Activated CD4-positive, alpha-beta T cell treated with anti-CD3 and anti-CD28 coated beads, Interleukin-2, amount 50 U/mL, for 4 hours (primary cell): ENCODE measurements at regions not wholly inside any gene's neighbourhood (a gene's known extent, or its start where the extent isn't known, plus 50 kb on each side); places are given as distances from the start of the nearest gene placed in this dataset.

Experiments used
- DNase-seq, 2 experiments: peaks; one replicate each; pipeline ENCODE4 v3.0.0-alpha.2; 2020

DNA sequence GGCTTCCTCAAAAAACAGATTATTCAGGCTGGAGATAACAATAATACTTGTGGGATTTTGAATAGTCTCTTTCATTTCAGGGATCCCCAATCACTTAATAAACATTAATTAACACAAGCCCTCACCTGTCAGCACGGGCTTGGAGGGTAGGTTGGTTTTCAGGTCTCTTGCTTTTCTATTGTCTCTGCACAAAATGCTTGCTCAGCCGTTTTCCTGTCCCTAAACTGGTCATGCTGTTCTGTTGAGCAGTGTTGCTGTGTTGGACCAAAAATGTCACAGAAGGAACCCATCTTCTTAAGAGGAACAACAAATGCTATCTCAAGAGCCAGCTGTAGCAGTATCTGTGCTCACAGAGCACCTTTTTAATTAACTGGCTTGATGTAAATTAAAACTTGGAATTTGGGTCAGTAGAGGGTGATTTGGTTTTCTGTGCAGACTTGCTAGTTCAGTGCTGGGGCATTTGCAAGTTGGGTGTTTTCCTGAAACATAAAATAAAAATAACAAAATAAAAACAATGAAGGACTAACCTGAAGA lies 231.8 kb upstream of the CRY1 start:
- no peak for DNase-seq

DNA sequence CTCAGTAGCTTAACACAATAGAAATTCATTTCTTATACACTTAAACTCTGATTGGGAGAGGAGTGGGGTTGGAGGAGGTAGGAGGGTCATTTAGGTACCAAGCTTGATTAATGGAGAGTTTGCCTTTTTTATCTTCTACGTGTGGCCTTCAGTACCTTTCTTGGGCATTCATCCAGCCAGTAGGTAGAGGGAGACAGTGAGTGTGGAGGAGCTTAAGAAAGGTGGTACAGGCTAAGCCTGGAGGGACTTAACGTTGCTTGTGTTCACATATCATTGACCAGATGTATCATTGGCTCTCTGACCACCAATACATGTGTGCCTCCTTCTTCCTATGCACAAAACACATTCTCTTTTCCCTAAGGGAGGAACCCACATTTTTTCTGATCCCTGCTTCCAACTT lies 232.9 kb upstream of the CRY1 start:
- DNase-seq, result no peak

DNA sequence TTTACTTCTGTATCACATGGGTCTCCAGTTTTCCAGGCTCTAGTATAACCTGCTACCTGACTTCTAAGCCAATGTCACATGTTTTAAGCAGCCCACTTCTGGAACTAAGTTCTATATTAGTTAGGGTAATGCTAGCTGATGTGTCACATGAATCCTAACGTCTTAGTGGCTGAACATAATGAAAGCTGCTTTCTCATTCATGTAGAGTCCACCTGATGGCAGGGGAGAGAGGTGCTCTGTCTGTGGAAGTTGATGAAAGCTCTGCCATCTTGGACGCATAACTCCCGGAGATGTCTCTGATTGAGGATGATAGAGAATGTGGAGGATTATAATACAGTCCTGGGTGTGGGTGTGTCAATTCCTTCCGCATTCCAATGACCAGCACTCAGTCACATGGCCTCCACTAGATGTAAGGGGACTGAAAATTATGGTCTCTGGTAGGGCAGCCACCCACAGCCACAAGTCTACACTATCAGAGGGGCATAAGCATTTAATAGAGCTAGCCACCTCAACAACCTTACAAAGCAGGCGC lies 234.4 kb upstream of the CRY1 start:
- DNase-seq, result no peak

DNA sequence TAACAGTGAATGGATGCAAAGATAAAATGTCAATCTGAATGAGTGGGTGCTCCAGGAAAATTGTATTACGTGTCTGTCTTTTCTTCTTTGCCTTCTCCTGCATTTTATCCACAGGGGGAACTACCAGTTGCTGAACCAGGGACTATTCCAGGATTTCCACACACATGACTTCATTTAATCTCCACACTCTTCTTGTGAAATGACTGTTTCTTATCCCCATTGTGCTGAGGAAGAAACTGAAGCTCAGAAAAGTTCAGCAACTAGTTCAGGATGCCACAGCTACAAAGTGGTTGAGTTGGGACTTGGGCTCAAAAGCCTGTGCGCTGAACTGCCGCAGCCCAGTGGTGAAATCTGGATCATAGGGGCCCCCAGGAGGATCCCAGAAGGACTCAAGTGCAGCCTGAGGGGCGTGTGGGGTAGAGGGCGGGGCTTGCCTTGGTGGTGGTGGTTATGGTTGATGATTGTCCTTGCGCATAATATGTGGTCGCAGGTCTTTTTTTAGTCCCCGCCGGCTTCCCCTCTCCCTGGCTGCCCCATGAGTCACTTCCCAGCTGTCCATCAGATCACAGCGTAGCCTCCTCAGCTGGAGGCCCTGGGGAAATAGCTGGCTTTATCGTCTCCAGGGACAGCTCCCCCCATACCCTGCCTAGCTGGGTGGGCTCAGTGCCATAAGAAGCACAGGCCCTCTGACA lies 235.2 kb upstream of the CRY1 start:
- no peak for DNase-seq

DNA sequence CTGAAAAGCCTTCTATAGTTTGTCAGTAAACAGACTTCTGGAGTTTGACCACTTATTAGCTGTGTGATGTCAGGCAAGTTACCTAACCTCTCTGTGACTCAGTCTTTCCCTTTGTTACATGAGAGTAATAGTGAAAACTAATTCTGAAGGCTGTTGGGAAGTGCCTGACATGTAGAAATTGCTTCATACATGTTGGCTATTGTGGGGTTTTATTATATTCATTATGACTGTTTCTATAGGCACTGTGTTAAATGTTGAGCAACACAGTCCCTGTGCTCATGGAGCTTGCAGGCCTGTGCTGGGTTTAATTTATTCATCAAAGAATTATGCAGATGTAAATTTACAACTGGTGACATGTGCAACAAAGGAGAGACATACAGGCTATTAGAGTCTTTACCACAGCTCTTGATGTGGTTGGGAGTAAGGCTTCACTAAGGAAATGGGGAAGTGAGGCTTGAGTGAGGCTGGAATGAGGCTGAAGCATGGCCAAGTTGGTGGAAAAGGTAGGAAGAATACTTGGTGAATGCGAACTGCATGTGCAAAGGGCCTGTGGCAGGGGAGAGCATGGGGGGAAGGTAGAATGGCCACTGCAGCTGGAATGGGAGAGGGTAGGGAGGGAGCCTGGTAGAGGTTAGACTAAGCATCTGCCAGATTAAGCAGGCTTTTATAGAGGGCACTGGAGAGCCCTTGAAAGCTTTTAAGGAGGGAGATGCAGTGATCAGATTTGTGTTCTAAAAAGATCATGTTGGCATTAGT lies 236.4 kb upstream of the CRY1 start:
- DNase-seq, result no peak

DNA sequence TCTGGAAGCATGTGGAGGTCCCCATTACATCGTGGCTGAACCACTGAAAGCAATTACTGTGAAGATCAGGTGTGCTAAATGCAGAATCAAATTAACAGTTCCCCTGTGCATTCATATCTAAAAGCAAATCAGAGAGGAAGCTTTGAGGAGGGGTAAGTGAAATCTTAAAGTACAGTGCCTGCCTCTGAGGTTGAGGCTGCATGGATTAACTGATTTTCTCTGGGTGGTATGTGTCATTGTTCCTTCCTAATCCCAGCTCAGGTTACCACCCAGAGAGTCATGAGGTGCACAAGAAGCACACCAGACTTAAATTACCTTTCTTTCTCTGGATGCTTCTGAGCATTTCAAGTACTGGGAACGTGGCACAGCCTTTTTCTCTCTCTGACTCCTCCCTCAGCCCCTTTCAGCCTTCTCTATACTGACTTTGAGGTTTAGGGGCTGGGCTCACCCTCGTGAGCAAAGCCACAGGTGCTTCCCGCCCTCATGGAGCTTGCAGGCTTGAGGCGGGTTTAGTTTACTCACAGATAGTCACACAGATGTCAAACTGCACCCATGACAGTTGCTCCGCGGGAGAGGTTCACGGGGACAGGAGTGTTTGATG lies 237.6 kb upstream of the CRY1 start:
- DNase-seq, result no peak

DNA sequence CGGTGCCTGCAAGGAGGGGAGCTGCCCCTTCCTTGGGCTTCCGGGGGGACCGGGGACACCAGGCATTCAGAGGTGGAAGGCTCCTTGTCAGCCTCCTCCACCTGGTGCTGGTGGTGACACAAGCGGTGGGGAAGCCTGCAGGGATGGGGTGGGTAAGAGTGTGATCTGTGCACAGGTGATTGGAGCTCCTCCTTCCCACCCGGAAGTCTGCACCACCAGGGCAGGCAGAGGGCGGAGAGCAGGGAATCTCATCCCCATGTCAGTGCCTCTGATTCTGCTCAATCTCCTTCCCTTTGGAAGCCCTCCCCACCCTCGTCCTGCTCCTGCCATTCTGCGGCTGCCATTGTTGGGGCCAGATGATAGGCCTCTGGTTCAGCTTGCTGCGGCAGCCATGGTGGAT lies 238.1 kb upstream of the CRY1 start:
- DNase-seq, result no peak

DNA sequence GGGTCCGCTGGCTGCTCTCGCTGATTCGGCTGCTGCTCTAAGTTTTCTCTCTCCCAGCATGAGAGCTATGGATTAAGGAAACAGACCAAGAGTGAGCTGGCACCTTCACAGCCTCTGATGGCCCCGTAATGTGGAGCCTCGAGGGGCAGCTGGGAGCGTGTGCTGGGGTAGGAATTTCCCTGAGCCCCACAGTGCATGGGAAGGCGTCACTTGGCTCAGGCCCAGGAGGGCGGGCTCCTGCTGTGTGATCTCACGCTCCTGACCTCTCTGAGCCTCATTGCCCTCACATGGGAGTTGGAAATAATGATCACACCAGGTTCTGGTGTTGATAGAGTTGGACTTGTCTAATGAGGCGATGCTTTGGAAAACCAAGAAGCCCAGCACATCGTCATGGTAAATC lies 238.6 kb upstream of the CRY1 start:
- DNase-seq, result no peak

DNA sequence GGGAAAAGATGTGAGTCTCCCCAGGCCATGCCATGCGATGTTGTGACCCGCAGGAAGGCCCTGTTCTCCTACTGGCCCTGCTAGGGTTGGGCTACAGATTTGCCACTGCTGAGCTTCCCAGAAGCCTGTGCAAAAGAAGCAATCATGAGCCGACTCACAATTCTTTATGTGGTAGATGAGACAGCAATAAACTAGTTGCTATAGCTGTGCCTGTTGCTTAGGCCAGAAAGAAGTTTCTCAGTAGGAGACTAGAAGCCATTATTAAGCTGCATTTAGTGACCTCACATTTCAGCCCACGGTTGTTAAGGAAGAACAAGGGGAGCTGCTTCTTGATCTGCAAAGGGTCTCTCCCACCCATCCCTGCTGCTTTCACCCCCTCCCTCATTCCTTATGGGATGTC lies 239.4 kb upstream of the CRY1 start:
- DNase-seq, result no peak

DNA sequence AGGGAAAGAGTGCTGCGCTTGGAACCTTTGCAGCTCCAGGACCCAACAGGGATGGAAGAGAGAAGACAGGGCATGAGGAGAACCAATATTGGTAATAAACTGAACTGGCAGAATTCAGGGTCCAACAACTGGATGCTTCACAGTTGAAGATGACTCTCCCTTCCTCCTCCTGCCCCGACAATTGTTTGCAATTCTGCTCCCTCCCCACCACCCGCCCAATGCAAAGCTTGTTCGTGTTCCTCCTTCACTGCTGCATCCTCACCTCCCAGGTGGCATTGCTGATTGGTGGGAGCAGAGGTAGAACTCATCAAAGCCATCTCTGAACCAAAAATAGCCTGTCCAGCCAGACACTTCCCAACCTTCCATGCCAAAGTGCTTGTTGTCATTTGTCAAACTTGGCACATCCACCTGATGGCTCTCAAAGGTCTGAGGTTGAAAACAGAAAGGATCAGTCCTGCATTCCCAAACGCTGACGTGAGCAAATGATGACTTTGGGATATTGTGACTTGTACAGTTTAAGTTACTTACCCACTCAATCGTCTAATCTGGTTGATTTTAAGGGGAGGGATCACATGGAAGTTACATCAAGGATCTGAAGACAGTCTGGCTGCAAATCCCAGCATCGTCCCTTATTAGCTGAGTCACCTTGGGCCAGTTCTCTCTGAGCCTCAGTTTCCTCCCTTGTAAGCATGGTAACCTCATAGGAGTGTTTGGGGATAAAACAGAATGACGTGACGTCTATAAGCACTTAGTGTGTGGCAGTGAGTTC lies 242.6 kb upstream of the CRY1 start:
- DNase-seq, result no peak

DNA sequence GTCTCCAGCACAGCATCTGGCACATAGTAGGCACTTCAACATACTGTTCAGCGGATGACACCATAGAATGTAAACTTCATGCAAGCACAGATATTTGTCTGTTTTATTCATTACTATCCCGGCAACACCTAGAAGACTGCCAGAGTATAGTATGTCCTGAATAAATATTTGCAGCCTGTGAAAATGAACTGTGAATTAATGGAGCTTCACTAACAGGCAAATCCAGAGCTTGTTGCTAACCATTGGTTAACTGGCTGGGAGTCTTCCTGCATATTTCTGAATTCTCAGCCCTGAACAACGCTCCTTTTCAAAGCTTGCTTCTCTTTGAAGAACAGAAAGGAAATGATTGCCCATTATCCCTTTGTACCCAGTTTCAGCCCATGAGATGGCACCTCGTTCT lies 243.3 kb upstream of the CRY1 start:
- DNase-seq, result no peak

DNA sequence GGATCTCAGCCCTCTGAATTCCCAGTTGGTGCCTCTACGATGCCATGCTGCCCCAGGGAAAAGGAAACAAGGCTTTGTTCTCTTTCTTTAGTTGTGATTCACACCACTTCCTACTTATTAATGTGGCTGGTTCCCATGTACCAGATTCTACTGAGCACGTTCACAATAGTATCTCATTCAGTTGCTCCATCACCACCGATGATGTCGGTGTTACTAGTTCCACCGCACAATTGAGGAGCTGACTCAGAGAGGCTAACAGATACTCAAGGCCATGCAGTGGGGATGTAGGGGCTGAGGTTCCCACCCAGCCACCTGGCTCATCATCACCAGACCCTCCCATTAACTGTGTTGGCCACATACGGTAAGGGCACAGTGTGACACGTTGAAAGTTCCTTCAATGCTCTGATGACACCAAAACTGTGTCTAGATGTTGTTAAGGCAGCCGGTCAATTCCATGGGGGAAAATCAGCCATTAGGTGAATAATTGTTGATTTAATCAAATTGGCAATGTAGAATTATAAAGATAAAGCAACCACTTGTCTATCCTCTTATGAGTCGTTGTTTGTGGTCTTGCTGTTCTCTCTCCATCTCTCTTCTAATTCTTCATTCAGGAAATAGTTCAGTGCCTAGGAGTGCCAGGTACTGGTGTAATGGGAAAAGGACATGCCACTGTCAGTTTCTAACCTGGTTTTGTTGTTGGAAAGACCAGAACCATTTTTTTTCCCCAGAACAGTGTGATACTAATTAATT lies 244.2 kb upstream of the CRY1 start:
- DNase-seq, result no peak

DNA sequence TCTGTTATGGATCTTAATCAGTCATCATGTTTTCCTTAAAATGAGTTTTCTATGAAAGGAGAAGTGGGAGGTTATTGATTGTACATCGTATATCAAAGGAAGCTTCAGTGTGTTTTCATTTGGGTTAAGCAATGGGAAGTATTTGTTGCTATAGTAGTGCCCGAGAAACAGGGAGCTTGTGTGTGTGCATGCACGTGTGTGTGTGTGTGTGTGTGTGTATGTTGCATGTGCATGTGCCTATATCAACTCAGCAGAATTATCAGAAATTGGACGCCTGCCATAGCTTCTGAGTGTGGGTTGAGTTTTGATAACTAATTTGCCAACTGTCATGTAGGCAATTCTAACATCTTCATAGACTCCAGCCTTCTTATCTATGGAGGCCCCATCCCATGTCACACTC lies 246.1 kb upstream of the CRY1 start:
- no peak for DNase-seq

DNA sequence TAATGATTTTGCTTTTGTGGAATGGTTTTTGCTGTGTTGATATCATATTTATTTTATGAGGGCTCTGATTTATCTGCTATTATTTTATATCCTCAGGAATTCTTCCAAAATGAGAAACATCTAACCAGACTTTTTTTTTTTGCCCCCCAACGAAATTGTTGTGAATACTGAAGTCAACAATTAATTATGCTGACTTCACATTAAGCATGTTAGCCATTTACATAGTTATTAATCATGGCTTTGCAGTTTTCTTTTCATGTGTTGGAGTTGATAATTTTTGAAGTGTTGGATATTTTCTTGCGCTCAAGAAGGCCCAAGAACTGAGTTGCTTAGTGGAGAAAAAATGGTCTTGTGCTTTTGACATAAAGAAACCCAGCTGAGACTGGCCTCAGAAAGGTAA lies 246.6 kb upstream of the CRY1 start:
- no peak for DNase-seq

DNA sequence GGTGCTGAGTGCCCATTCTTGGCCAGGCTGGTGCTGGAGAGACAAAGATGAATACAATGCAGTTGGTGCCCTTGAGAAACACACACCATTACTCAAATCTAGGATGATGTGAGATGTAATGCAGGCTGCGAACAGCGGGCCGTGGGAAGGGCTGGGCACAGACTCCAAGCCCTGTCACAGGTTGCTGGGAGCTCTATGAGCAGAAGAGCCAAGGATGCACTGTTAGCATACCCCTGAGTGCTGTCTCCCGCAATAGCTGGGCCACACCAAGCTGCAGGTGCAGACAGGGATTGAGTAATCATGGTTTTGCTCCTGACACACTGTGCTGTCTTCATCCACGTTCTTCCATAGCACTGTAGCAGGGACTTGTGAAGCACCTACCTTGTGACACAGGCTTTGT lies 247.5 kb upstream of the CRY1 start:
- DNase-seq, result no peak

DNA sequence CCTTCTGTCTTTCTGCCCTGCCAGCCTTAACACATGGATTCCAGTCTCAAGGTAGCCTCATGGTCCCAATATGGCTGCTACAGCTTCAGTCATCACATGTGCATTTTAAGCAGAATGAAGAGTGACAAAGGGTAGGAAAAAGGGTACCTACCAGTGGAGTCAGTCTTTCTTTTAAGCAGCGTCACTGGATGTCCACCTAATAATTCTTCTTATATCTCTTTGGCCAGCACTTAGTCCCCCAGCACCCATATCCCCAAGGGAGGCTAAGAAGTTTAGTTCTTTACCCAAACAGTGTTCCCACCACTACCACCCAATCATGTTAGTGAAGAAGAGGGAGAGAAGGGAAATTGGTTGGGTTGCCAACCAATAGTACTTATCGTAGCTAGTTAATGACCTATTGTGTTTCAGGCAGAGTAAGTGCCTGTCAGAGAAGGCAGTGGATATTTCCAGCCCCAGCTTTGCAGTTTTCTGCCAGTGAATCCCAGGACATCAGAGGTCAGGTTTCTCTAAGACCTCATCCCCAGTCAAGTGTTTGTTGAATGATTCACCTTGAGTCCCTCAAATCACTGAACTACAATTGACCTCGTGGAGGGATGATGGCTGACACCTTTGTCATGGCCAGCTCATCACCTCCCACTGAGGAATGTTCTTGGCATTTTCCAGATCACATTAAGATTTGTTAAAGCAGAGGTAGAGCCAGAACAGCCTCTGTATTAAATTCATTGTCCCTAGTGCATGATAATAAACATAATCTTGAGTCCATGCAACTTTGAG lies 250.9 kb upstream of the CRY1 start:
- DNase-seq, result no peak

DNA sequence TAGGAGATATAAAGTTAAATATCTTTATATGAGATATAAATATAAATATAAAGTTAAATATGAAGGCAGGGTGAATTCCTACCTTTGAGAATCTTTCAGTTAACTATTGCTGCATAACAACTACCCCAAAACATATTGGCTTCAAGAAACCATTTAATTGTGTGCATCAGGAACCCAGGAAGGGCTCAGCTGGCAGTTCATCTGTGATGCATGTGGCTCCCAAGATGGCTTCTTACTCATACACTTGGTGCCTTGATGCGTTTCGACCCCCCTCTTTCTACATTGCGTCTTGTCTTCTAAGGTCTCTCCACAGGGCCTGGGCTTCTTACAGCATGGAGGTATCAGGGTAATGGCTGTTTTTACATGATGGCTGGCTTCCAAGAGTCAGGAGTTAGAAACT lies 253.9 kb upstream of the CRY1 start:
- DNase-seq, result no peak

DNA sequence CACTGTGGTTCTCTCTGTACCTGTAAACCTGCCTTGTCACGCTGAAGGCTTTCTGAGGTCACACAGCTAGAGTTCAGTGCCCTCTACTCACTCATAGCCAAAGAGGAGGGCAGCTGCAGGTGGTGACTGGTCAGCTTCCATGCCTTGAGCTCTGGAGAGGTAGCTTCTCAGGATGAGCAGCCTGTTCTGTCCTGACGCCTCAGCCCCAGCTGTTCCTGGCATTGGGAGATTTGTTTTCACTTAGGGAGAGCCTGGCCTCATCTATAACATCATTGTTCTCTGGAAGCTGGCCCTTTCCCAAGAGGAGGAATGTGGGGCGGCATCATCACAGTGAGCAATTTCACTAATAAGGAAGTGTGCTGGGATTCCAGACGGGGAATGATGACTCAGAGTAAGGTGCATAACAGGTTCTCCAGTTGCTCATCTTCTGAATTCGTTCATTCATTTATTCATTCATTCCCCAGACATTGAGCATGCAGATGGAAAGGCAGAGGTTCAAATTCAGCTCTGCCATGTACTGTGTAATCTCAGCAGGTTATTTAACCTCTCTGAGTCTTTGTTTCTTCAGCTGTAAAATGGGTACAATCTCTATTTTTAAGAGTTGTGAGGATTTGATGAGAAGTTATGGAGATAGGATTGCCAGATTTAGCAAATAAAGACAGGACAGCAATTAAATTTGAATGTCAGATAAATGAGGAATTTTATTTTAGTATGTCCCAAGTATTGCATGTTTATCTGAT lies 255.8 kb upstream of the CRY1 start:
- no peak for DNase-seq

DNA sequence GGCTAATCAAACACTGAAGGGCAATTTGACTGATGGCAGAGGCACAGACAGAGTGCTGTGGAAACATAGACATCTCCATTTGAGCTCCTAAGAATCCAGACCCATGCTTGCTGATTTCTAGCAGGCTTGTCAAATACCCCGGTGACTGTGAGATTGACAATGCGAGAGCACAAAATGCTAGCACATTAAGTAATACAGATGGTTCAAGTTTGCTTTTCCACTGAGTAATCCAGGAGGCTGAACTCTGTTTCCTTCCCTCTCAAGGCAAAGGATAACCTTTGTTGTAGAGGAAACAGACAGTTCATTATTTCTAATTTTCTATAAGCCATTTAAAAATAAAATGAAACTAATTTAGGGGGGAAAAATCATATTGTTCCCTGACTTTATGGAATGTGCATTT lies 256.5 kb upstream of the CRY1 start:
- DNase-seq, result no peak

DNA sequence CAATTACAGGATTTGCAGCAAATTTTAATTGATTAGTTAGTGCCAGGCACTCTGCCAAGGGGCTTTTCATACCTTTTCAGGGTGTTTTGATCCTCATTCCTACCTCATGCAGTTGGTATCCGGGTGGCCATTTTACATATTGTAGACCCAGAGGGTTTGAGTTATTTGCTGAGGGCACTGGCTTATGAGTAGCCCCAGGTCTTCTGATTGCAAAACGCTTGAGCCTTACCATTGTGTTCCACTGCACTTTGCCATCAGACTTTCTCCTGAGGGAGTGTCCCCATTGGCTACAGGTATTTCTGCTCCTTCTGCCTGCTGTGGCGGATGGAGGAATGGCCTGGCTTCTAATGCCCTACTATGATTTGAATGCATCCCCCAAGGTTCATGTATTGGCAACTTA lies 257.8 kb upstream of the CRY1 start:
- DNase-seq, result no peak

DNA sequence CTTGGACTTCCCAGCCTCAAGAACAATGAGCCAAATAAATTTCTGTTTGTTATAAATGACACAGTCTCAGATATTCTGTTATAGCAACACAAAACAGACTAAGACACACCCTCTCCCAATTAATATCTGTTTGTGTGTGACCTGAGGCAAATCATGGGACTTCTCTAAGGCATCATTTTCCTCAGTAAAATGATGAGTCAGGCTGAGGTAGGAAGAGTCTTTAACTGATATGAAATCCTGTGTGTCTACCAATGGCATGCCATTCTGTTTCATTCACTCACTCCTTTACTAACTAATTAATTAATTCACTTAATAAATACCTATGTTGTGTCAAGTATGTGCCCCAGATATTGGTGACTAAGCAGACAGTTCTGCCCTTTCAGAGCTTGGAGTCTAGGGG lies 258.4 kb upstream of the CRY1 start:
- no peak for DNase-seq
